A549 (cell line): ENCODE measurements at regions not wholly inside any gene's neighbourhood (a gene's known extent, or its start where the extent isn't known, plus 50 kb on each side); places are given as distances from the start of the nearest gene placed in this dataset.

ENCODE experiments used
- ATAC-seq, 2 experiments: fragments of 200-7000 bp in 1 of 2; fragments of >200 bp in 1 of 2; cut with Nextera tagmentation in 1 of 2; cut with Tn5 transposase in 1 of 2; 3 replicates each; pipeline versions ENCODE4 v1.8.0 to v1.9.1; 2018 to 2020; ENCODE audit warnings: mild to moderate bottlenecking in 1 of 2, moderate library complexity in 1 of 2
- CTCF ChIA-PET: fragments of 300-600 bp; sonication (Branson Sonifier 250); formaldehyde crosslinking; extraction: SDS; loops from one replicate; lab custom pipeline; 2021; ENCODE audit warnings: antibody characterized with exemption, inconsistent platforms; lab: Yijun Ruan, JAX
- POLR2A ChIA-PET: fragments of 350-600 bp; formaldehyde crosslinking; extraction: SDS; loops from one replicate; lab custom pipeline; 2021; ENCODE audit warnings: antibody characterized with exemption, inconsistent platforms; lab: Yijun Ruan, JAX
- DNase-seq, 2 experiments: peaks; one replicate each; pipeline versions ENCODE4 v3.0.0 to v3.0.0-alpha.2; 2011 to 2016; ENCODE audit warnings: low read depth in 1 of 2, low spot score in 1 of 2
- FAIRE-seq: peaks from 2 replicates; lab custom pipeline; 2011; peaks lifted over from hg19 to GRCh38; lab: Jason Lieb, UNC
- H3K27ac ChIP-seq, 2 experiments: fragments of >200 bp; sonication (Bioruptor Twin); formaldehyde crosslinking; 3 replicates each; pipeline ENCODE4 v1.5.1; 2016 to 2017
- H3K4me1 ChIP-seq: fragments of >200 bp; sonication (Bioruptor Twin); formaldehyde crosslinking; 3 replicates; pipeline ENCODE4 v1.6.1; 2016
- H3K4me2 ChIP-seq: fragments of >200 bp; sonication (Bioruptor Twin); formaldehyde crosslinking; 3 replicates; pipeline ENCODE4 v1.6.1; 2016
- H3K4me3 ChIP-seq: fragments of >200 bp; sonication (Bioruptor Twin); formaldehyde crosslinking; 3 replicates; pipeline ENCODE4 v1.5.1; 2016
- H3K9me3 ChIP-seq: fragments of >200 bp; sonication (Bioruptor Twin); formaldehyde crosslinking; 3 replicates; pipeline ENCODE4 v1.6.1; 2016
- BCL3 ChIP-seq: fragments of >200 bp; sonication (Bioruptor Twin); formaldehyde crosslinking; IDR thresholded peaks from 3 replicates; pipeline ENCODE4 v1.6.1; 2016
- CHD2 ChIP-seq: fragments of 150-350 bp; IDR thresholded peaks from 2 replicates; pipeline ENCODE4 v1.6.1; 2014; ENCODE audit warnings: low read length; ENCODE audit not compliant: partially characterized antibody
- E2F6 ChIP-seq: IDR thresholded peaks from 2 replicates; pipeline ENCODE4 v1.6.1; 2012; ENCODE audit warnings: low read depth, borderline replicate concordance
- ELK1 ChIP-seq: fragments of 150-350 bp; IDR thresholded peaks from 2 replicates; pipeline ENCODE4 v1.6.1; 2014; ENCODE audit warnings: low read depth, mild to moderate bottlenecking, low read length
- EP300 ChIP-seq, 2 experiments: fragments of >200 bp; sonication (Bioruptor Twin); formaldehyde crosslinking; IDR thresholded peaks; 2 replicates in 1 of 2; 3 replicates in 1 of 2; pipeline ENCODE4 v1.6.1; 2016 to 2017
- ESRRA ChIP-seq: fragments of 150-350 bp; IDR thresholded peaks from 2 replicates; pipeline ENCODE4 v1.6.1; 2014; ENCODE audit warnings: mild to moderate bottlenecking, low read length, borderline replicate concordance
- FOSL2 ChIP-seq, 2 experiments: fragments of 450-650 bp in 1 of 2; fragments of >200 bp in 1 of 2; sonication (Bioruptor Twin) in 1 of 2; formaldehyde crosslinking; IDR thresholded peaks; 2 replicates each; pipeline versions ENCODE4 v1.5.0 to v1.6.1; 2016 to 2020; ENCODE audit warnings: mild to moderate bottlenecking in 1 of 2, moderate library complexity in 1 of 2
- GATA3 ChIP-seq: IDR thresholded peaks from 2 replicates; pipeline ENCODE4 v1.6.1; 2012; ENCODE audit warnings: borderline replicate concordance
- HOXB13 ChIP-seq: fragments of 250-450 bp; sonication (Bioruptor Pico); IDR thresholded peaks from 2 replicates; pipeline ENCODE4 v1.5.0; 2020; ENCODE audit warnings: low read depth, mild to moderate bottlenecking, moderate library complexity
- JUN ChIP-seq, 2 experiments: fragments of >200 bp; sonication (Bioruptor Twin); formaldehyde crosslinking; IDR thresholded peaks; 2 replicates in 1 of 2; 3 replicates in 1 of 2; pipeline ENCODE4 v1.6.1; 2016 to 2017
- KDM1A ChIP-seq: fragments of 200-600 bp; sonication (generic); IDR thresholded peaks from 2 replicates; pipeline ENCODE4 v1.6.1; 2016; ENCODE audit warnings: low read depth, mild to moderate bottlenecking
- KDM5A ChIP-seq: fragments of 200-600 bp; sonication (generic); IDR thresholded peaks from 2 replicates; pipeline ENCODE4 v1.6.1; 2016; ENCODE audit warnings: antibody characterized with exemption, mild to moderate bottlenecking
- MAZ ChIP-seq: fragments of 150-350 bp; IDR thresholded peaks from 2 replicates; pipeline ENCODE4 v1.6.1; 2014; ENCODE audit warnings: antibody characterized with exemption, low read depth, low read length, borderline replicate concordance
- PHF8 ChIP-seq: fragments of 200-600 bp; sonication (generic); IDR thresholded peaks from 2 replicates; pipeline ENCODE4 v1.6.1; 2016; ENCODE audit warnings: low read depth, mild to moderate bottlenecking, antibody characterized with exemption, moderate library complexity, borderline replicate concordance
- RAD21 ChIP-seq, 2 experiments: fragments of >200 bp in 1 of 2; sonication (Bioruptor Twin) in 1 of 2; formaldehyde crosslinking in 1 of 2; IDR thresholded peaks in 1 of 2; conservative IDR thresholded peaks in 1 of 2; 2 replicates in 1 of 2; 3 replicates in 1 of 2; pipeline ENCODE4 v1.6.1; 2012 to 2018; ENCODE audit warnings: inconsistent platforms in 1 of 2
- REST ChIP-seq: fragments of 200-600 bp; sonication (generic); IDR thresholded peaks from 2 replicates; pipeline ENCODE4 v1.6.1; 2016; ENCODE audit warnings: antibody characterized with exemption, mild to moderate bottlenecking, moderate library complexity
- SMC3 ChIP-seq: fragments of >200 bp; sonication (Bioruptor Twin); formaldehyde crosslinking; IDR thresholded peaks from 3 replicates; pipeline ENCODE4 v1.6.1; 2018; ENCODE audit warnings: inconsistent platforms
- TFCP2L1 ChIP-seq: fragments of 250-450 bp; sonication (Bioruptor Pico); IDR thresholded peaks from 2 replicates; pipeline ENCODE4 v1.5.0; 2021; ENCODE audit warnings: mild to moderate bottlenecking
- ZFP36 ChIP-seq: fragments of 450-650 bp; IDR thresholded peaks from 2 replicates; pipeline ENCODE4 v1.6.1; 2014; ENCODE audit warnings: borderline replicate concordance; ENCODE audit not compliant: partially characterized antibody
- ZNF302 ChIP-seq: fragments of 250-450 bp; sonication (Bioruptor Pico); IDR thresholded peaks from 2 replicates; pipeline ENCODE4 v1.9.0; 2021; ENCODE audit warnings: inconsistent platforms, mild to moderate bottlenecking, moderate library complexity
- WGBS: methylation state at CpG from one replicate; pipeline ENCODE4 v1.1.6; 2017; ENCODE audit errors: missing lambda C conversion rate; 5-methylcytosine and 5-hydroxymethylcytosine counted together

GRCh38 chr18:45357686-45358470, 257.4 kb upstream of the SLC14A2 start:
- no peak for ATAC-seq
- WGBS = 42% methylated on average over 5 of the region's 5 CpGs

More at GRCh38 chr18:45357686-45358470, 257.4 kb upstream of the SLC14A2 start:
- H3K4me2 ChIP-seq = no peak overlapping the region
- H3K4me1 ChIP-seq = no peaks in the 10 kb centered on the region
- no peak overlapping the region for H3K4me3 ChIP-seq
- H3K9me3 ChIP-seq = no peaks in the 10 kb centered on the region
- ChIA-PET CTCF (no interaction called here), POLR2A (no interaction called here)
- FAIRE-seq = no peak
- no peak overlapping the region for H3K27ac ChIP-seq
- no peak for DNase-seq
- TF ChIP-seq PHF8 (no peak), GATA3 (no peak), E2F6 (no peak), MAZ (no peak), TFCP2L1 (CRISPR knock-in tag) (no peak), ZNF302 (CRISPR knock-in tag) (no peak), HOXB13 (CRISPR knock-in tag) (no peak), KDM5A (no peak), FOSL2 (IDR thresholded peaks at IDR 0.05) (no peak), FOSL2 (CRISPR knock-in tag; IDR thresholded peaks at IDR 0.05) (no peak), BCL3 (no peak), KDM1A (no peak), JUN (IDR thresholded peaks at IDR 0.05) (no peak), REST (no peak), SMC3 (no peak), EP300 (IDR thresholded peaks at IDR 0.05) (no peak), ZFP36 (no peak), RAD21 (conservative IDR thresholded peaks at IDR 0.05 in 1 of 2, IDR thresholded peaks at IDR 0.05 in 1 of 2) (no peak), ESRRA (no peak), ELK1 (no peak), CHD2 (no peak)
